ENCODE measurements at regions not wholly inside any gene's neighbourhood (a gene's known extent, or its start where the extent isn't known, plus 50 kb on each side); places are given as distances from the start of the nearest gene placed in this dataset.

GRCh38 chr6:99093456-99094190, 145.9 kb upstream of the FBXL4 start:
- no peak for DNase-seq
- intact Hi-C loops (cut with DNase I; ENCODE audit: low total_unique reads), result no loop called here
- H3K9me3 ChIP-seq, result no peaks in the 10 kb centered on the region
- no peak overlapping the region for H3K4me3 ChIP-seq
- no peak overlapping the region for H3K27ac ChIP-seq
- in situ Hi-C loops (cut with MboI; ENCODE audit: low pct_ligation_motif_present in 1 of 4, low pct_unique_long_range_greater_than_20kb in 1 of 4, low sequenced_read_pairs in 3 of 4), result no loop called here
- TF ChIP-seq POLR2A (IDR thresholded peaks at IDR 0.05) (no peak), POLR2AphosphoS5 (IDR thresholded peaks at IDR 0.05) (no peak), EP300 (IDR thresholded peaks at IDR 0.05; ENCODE audit: low read depth) (no peak)
- TF ChIP-seq, protein P1, sequence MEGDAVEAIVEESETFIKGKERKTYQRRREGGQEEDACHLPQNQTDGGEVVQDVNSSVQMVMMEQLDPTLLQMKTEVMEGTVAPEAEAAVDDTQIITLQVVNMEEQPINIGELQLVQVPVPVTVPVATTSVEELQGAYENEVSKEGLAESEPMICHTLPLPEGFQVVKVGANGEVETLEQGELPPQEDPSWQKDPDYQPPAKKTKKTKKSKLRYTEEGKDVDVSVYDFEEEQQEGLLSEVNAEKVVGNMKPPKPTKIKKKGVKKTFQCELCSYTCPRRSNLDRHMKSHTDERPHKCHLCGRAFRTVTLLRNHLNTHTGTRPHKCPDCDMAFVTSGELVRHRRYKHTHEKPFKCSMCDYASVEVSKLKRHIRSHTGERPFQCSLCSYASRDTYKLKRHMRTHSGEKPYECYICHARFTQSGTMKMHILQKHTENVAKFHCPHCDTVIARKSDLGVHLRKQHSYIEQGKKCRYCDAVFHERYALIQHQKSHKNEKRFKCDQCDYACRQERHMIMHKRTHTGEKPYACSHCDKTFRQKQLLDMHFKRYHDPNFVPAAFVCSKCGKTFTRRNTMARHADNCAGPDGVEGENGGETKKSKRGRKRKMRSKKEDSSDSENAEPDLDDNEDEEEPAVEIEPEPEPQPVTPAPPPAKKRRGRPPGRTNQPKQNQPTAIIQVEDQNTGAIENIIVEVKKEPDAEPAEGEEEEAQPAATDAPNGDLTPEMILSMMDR (IDR thresholded peaks at IDR 0.05), result no peak
- no peaks in the 10 kb centered on the region for H3K4me1 ChIP-seq
- peaks cover 5% of the 10 kb centered on the region for H3K27me3 ChIP-seq
- 66 to 86% methylated on average over 7 to 13 of the region's 13 CpGs for whole genome bisulfite sequencing, 2 donors (ENCODE audit: low coverage in 1 of 2)
- no peaks in the 10 kb centered on the region for H3K36me3 ChIP-seq

DNA sequence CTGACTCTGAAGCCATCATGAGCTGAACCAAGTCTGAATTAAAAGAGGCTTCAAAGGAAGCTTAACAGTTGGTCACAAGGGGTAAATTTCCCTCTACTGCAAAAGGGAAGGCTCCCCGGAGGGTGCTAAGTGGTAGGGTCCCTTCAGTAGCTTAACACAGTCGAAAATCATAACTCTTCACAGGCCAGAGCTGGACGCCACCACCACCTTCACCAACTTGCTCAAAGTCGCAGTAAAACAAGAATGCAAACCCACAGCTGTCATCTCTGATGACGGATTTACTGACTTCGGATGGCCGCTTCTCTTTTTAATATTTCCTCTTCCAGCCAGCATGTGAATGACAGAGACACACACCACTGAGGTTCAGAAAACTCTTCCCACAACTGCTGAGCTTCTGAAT, 144.7 kb upstream of the FBXL4 start:
- WGBS, 2 donors (ENCODE audit: low coverage in 1 of 2), result 78 to 80% methylated on average over 2 to 7 of the region's 7 CpGs
- intact Hi-C loops (cut with DNase I; ENCODE audit: low total_unique reads) (no loop called here), in situ Hi-C loops (cut with MboI; ENCODE audit: low pct_ligation_motif_present in 1 of 4, low pct_unique_long_range_greater_than_20kb in 1 of 4, low sequenced_read_pairs in 3 of 4) (no loop called here)
- Histone ChIP-seq H3K36me3 (no peaks in the 10 kb centered on the region), H3K9me3 (no peaks in the 10 kb centered on the region), H3K27me3 (peaks cover 5% of the 10 kb centered on the region), H3K4me1 (no peaks in the 10 kb centered on the region), H3K4me3 (no peak overlapping the region), H3K27ac (no peak overlapping the region)
- TF ChIP-seq POLR2A (IDR thresholded peaks at IDR 0.05) (no peak), POLR2AphosphoS5 (IDR thresholded peaks at IDR 0.05) (no peak), EP300 (IDR thresholded peaks at IDR 0.05; ENCODE audit: low read depth) (no peak)
- TF ChIP-seq, protein P1 (IDR thresholded peaks at IDR 0.05), result no peak
- no peak for DNase-seq

DNA sequence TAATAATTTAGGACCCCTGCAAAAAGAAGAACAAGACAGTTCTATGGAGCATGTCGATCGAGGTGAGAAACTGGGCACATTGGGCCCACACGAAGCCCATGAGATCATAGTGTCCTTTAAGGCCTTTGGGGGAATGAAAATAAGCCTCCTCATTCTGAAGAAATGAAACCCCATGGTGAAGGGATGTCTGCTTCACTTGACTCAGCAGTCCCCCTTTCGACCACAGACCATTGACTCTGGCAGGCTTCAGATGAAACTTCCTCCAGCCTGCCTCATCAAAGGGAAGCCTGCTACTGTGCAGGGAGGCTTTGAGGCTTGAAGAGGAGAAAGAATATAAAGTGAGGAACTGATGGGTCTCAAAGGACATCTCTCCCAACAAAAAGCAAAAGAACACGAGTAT, 144.2 kb upstream of the FBXL4 start:
- Histone ChIP-seq H3K9me3 (no peaks in the 10 kb centered on the region), H3K4me3 (no peak overlapping the region), H3K36me3 (no peaks in the 10 kb centered on the region), H3K27ac (no peak overlapping the region), H3K27me3 (peaks cover 5% of the 10 kb centered on the region), H3K4me1 (no peaks in the 10 kb centered on the region)
- in situ Hi-C loops (cut with MboI; ENCODE audit: low pct_ligation_motif_present in 1 of 4, low pct_unique_long_range_greater_than_20kb in 1 of 4, low sequenced_read_pairs in 3 of 4), result no loop called here
- DNase-seq, result no peak
- intact Hi-C loops (cut with DNase I; ENCODE audit: low total_unique reads), result no loop called here
- TF ChIP-seq POLR2AphosphoS5 (IDR thresholded peaks at IDR 0.05) (no peak), POLR2A (IDR thresholded peaks at IDR 0.05) (no peak), EP300 (IDR thresholded peaks at IDR 0.05; ENCODE audit: low read depth) (no peak)
- TF ChIP-seq, protein P1 (IDR thresholded peaks at IDR 0.05), result no peak
- WGBS, 2 donors (ENCODE audit: low coverage in 1 of 2), result 43 to 80% methylated on average over 2 to 5 of the region's 5 CpGs

- H3K27me3 ChIP-seq, result no peaks in the 10 kb centered on the region
- no peak overlapping the region for H3K27ac ChIP-seq
- in situ Hi-C loops (cut with MboI; ENCODE audit: low pct_ligation_motif_present in 1 of 4, low pct_unique_long_range_greater_than_20kb in 1 of 4, low sequenced_read_pairs in 3 of 4) (no loop called here), intact Hi-C loops (cut with DNase I; ENCODE audit: low total_unique reads) (no loop called here)
- no peaks in the 10 kb centered on the region for H3K9me3 ChIP-seq
- no peak for DNase-seq
- H3K4me3 ChIP-seq, result no peak overlapping the region
- no peaks in the 10 kb centered on the region for H3K36me3 ChIP-seq
- H3K4me1 ChIP-seq, result no peaks in the 10 kb centered on the region
- 16 to 33% methylated on average over 1 to 2 of the region's 2 CpGs for WGBS, 2 donors (ENCODE audit: low coverage in 1 of 2)
- no peak for TF ChIP-seq POLR2A (IDR thresholded peaks at IDR 0.05)
- TF ChIP-seq, protein P1 (IDR thresholded peaks at IDR 0.05), result no peak
- TF ChIP-seq EP300 (IDR thresholded peaks at IDR 0.05; ENCODE audit: low read depth), result no peak
- TF ChIP-seq POLR2AphosphoS5 (IDR thresholded peaks at IDR 0.05), result no peak
Observed at GRCh38 chr6:99080191-99080590, 132.4 kb upstream of the FBXL4 start.

Measured in transverse colon (tissue), 4 donors.